Fibroblast of pulmonary artery (primary cell): ENCODE measurements at regions not wholly inside any gene's neighbourhood (a gene's known extent, or its start where the extent isn't known, plus 50 kb on each side); places are given as distances from the start of the nearest gene placed in this dataset.

Experiments
- DNase-seq: peaks from one replicate; pipeline ENCODE4 v3.0.0-alpha.2; 2010; ENCODE audit warnings: low read depth
- H3K4me3 ChIP-seq: replicated peaks from 2 replicates; pipeline ENCODE4 v1.5.1; 2011; ENCODE audit warnings: low read depth, mild to moderate bottlenecking, control low read depth, low read length, moderate library complexity
- TF ChIP-seq, protein P1 (sequence below): IDR thresholded peaks from 2 replicates; pipeline ENCODE4 v1.5.1; 2011; ENCODE audit warnings: mild to moderate bottlenecking, control low read depth, low read length, inconsistent platforms; ENCODE audit errors: missing control alignments

DNA sequence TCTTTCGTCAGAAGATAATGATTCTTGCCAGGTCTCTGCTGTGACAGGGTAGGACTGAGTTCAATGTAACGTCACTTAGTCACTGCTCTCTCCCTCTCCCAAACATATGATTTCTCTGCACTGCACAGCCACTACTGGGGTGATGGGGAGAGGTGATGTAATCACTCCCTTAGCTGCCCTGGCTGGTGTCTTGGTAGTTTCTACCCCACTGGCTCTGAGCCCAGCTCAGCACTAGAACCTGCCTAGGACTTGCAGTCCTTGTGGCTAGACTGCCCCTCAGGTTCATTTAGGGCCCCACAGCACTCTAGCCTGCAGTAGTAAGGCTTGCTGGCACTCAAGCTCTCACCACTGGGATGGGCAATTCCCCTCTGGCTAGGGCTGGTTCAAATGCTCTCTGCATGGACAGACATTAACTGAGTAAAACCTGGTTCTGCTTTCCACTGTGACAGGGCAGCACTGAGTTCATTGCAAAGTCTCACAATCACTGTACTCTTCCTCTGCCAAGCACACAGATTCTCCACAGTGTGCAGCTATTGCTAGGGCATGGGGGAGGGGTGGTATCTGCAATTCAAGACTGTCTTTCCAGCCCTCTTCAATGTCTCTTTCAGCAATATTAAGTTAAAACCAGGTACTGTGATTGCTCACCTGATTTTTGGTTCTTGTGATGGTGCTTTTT is 571.4 kb upstream of the FAT3 start:
- TF ChIP-seq, protein P1, sequence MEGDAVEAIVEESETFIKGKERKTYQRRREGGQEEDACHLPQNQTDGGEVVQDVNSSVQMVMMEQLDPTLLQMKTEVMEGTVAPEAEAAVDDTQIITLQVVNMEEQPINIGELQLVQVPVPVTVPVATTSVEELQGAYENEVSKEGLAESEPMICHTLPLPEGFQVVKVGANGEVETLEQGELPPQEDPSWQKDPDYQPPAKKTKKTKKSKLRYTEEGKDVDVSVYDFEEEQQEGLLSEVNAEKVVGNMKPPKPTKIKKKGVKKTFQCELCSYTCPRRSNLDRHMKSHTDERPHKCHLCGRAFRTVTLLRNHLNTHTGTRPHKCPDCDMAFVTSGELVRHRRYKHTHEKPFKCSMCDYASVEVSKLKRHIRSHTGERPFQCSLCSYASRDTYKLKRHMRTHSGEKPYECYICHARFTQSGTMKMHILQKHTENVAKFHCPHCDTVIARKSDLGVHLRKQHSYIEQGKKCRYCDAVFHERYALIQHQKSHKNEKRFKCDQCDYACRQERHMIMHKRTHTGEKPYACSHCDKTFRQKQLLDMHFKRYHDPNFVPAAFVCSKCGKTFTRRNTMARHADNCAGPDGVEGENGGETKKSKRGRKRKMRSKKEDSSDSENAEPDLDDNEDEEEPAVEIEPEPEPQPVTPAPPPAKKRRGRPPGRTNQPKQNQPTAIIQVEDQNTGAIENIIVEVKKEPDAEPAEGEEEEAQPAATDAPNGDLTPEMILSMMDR = no peak
- no peak for DNase-seq
- H3K4me3 ChIP-seq = no peak overlapping the region

DNA sequence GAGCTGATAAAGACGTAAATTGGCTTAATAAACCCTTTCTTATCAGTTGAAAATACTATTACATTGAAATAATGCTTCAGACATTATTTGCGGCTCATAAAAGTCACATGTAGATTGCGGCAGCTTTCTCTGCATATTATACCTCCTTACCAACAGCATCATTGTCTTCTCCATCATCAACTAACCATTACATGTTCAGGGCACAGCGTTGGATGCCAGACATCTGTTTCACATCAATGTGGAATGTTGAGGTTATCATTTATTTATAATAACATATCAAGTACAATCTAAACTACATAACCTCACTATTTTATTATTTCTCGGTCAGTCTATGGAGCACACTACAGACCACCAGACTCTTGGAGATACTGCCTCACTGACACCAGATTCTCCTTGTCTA is 573.8 kb upstream of the FAT3 start:
- no peak for DNase-seq
- no peak overlapping the region for H3K4me3 ChIP-seq
- TF ChIP-seq, protein P1 = no peak

DNA sequence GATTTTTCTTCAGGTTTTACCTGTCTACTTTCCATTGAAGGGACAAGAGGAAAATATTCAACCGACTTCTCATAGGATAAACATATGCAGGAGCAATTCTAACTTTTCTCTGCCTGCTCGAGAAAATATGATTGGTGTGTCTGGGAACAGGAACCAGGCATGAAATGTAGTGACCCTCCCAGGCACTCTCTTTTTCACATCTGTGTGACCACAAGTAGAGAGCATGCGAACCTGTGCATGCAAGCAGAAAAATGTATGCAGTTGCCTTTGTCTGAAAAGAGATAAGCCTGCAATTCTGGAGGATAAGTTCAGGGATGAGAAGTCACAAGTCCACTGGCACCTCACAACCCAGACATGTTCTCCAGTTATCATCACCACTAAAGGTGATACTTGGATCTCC is 583.5 kb upstream of the FAT3 start:
- DNase-seq = no peak
- H3K4me3 ChIP-seq = no peak overlapping the region
- TF ChIP-seq, protein P1 = no peak

DNA sequence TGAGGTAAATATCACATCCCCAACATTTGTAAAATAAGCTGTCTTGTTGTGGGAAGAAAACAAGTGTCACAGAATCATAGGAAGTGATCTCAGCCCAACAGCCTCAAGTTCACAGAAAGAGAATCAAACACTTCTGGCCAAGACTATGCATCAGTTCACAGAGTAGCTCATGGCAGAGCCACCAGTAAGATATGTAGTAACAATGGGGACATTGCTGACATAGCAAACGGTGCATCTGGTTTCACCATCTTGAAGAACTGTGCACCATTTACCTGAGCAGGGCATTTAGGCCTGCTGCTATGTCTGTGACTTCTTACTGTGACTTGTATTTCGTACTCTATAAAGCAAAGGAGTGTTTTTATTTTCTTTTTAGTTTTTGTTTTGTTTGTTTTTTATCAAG is 585.3 kb upstream of the FAT3 start:
- DNase-seq = no peak
- H3K4me3 ChIP-seq = no peak overlapping the region
- TF ChIP-seq, protein P1 = no peak

DNA sequence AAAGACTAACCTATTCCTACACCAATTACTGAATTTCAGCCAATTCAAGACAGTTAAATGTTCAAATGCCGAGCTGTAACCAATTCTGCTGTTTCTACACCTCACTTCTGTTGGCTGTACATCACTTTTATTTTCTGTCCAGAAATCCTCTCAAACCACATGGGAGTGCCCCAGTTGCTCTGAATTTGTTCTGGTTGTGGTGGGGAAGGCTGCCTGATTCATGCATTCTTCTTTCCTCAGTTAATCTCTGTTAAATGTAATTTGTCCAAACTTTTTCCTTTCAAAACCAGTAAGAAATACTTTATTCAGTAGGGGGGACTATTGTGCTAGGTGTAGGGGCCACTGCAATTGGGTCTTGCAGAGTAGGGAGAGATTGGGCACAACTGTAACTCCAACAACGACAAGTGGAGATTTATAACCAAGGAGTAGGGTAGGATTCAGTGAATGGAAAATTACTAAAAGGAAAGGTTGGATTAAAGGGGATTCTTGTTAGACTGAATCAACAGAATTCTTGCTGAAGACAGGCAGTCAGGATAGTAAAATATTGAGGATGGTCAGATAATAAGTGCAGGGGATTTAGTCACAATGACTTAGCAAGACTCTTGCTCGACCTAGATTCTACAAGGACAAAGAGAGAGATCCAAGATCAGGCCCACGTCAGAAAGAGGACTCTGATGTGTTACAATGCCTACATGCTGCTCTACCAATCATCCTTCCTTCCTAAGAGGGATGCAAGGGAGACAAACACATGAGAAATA is 593.5 kb upstream of the FAT3 start:
- no peak for DNase-seq
- TF ChIP-seq, protein P1 = no peak
- H3K4me3 ChIP-seq = no peak overlapping the region

DNA sequence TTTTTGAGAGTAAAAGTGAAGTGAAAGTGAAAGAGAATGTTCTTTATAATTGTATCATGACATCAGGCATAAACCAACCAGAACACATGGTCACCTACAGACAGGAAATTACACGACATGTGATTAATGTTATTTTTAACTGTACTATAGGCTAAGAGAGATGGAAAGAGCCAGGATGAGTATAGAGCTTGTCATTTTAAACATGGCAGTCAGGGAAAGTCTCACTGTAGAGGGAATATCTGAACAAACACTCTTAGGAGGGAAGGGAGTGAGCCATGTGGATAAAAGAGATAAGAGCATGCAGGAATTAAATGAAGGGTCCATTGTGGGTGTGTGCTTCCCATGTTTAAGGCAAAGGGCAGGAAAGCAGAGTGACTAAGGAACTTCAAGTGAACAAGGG is 599.1 kb upstream of the FAT3 start:
- DNase-seq = no peak
- H3K4me3 ChIP-seq = no peak overlapping the region
- TF ChIP-seq, protein P1 = no peak
